HEK293 (cell line): ENCODE measurements at regions not wholly inside any gene's neighbourhood (a gene's known extent, or its start where the extent isn't known, plus 50 kb on each side); places are given as distances from the start of the nearest gene placed in this dataset.

ENCODE experiments used
- CTCF ChIA-PET: fragments of 350-600 bp; formaldehyde crosslinking; extraction: SDS; loops from one replicate; lab custom pipeline; 2021; ENCODE audit warnings: antibody characterized with exemption; lab: Yijun Ruan, JAX
- POLR2A ChIA-PET: fragments of 300-600 bp; formaldehyde crosslinking; extraction: SDS; loops from one replicate; lab custom pipeline; 2020; ENCODE audit warnings: antibody characterized with exemption, inconsistent platforms; lab: Yijun Ruan, JAX
- H3K27ac ChIP-seq: fragments of 200-500 bp; sonication (Bioruptor generic); 2 replicates; pipeline ENCODE4 v1.5.1; 2014; ENCODE audit warnings: low read depth, low read length, control low read depth, inconsistent platforms; ENCODE audit errors: extremely low read depth
- H3K36me3 ChIP-seq, 2 experiments: fragments of 200-500 bp in 1 of 2; sonication (Bioruptor generic) in 1 of 2; 1 replicate in 1 of 2; 2 replicates in 1 of 2; pipeline ENCODE4 v1.5.1; 2014 to 2017; ENCODE audit warnings: inconsistent platforms in 2 of 2, low read length in 2 of 2; ENCODE audit not compliant: control insufficient read depth in 2 of 2, insufficient read depth in 1 of 2
- H3K4me1 ChIP-seq: fragments of 200-500 bp; sonication (Bioruptor generic); 2 replicates; pipeline ENCODE4 v1.5.1; 2014; ENCODE audit warnings: mild to moderate bottlenecking, low read length, inconsistent platforms; ENCODE audit not compliant: control insufficient read depth, insufficient read depth
- H3K4me3 ChIP-seq: 2 replicates; pipeline ENCODE4 v1.5.1; 2011; ENCODE audit warnings: low read depth, mild to moderate bottlenecking, control low read depth, low read length, moderate library complexity
- H3K9me3 ChIP-seq: fragments of 200-500 bp; sonication (Bioruptor generic); 2 replicates; pipeline ENCODE4 v1.5.1; 2014; ENCODE audit warnings: low read depth, low read length, inconsistent platforms; ENCODE audit not compliant: control insufficient read depth, insufficient read depth
- BCL11A ChIP-seq: fragments of 450-650 bp; formaldehyde crosslinking; IDR thresholded peaks from 2 replicates; pipeline ENCODE4 v1.5.1; 2016; ENCODE audit warnings: low read depth, missing biosample characterization, missing genetic modification characterization
- BCL11B ChIP-seq: fragments of 450-650 bp; formaldehyde crosslinking; IDR thresholded peaks from 2 replicates; pipeline ENCODE4 v1.5.1; 2016; ENCODE audit warnings: low read depth, missing biosample characterization, missing genetic modification characterization
- GFI1B ChIP-seq: fragments of 450-650 bp; formaldehyde crosslinking; IDR thresholded peaks from 2 replicates; pipeline ENCODE4 v1.5.1; 2016; ENCODE audit warnings: missing biosample characterization, missing genetic modification characterization
- INSM2 ChIP-seq: fragments of 450-650 bp; formaldehyde crosslinking; IDR thresholded peaks from 2 replicates; pipeline ENCODE4 v1.5.1; 2016; ENCODE audit warnings: missing biosample characterization, missing genetic modification characterization
- KLF16 ChIP-seq: fragments of 450-650 bp; formaldehyde crosslinking; IDR thresholded peaks from 2 replicates; pipeline ENCODE4 v1.5.1; 2017; ENCODE audit warnings: missing biosample characterization, missing genetic modification characterization
- OVOL3 ChIP-seq: fragments of 450-650 bp; formaldehyde crosslinking; IDR thresholded peaks from 2 replicates; pipeline ENCODE4 v1.5.1; 2016; ENCODE audit warnings: missing biosample characterization, missing genetic modification characterization
- ZNF175 ChIP-seq: fragments of 450-650 bp; formaldehyde crosslinking; IDR thresholded peaks from 2 replicates; pipeline ENCODE4 v1.5.1; 2016; ENCODE audit warnings: missing biosample characterization, missing genetic modification characterization
- ZNF280C ChIP-seq: fragments of 450-650 bp; formaldehyde crosslinking; IDR thresholded peaks from 2 replicates; pipeline ENCODE4 v1.5.1; 2016; ENCODE audit warnings: missing biosample characterization, missing genetic modification characterization
- ZNF324 ChIP-seq: fragments of 450-650 bp; formaldehyde crosslinking; IDR thresholded peaks from 2 replicates; pipeline ENCODE4 v1.5.1; 2016; ENCODE audit warnings: missing biosample characterization, missing genetic modification characterization
- ZNF398 ChIP-seq: fragments of 450-650 bp; formaldehyde crosslinking; IDR thresholded peaks from 2 replicates; pipeline ENCODE4 v1.5.1; 2017; ENCODE audit warnings: missing biosample characterization, missing genetic modification characterization
- ZNF530 ChIP-seq: fragments of 450-650 bp; formaldehyde crosslinking; IDR thresholded peaks from 2 replicates; pipeline ENCODE4 v1.5.1; 2016; ENCODE audit warnings: low read depth, missing biosample characterization, missing genetic modification characterization
- ZNF677 ChIP-seq: fragments of 450-650 bp; IDR thresholded peaks from 2 replicates; pipeline ENCODE4 v1.5.0; 2018; ENCODE audit warnings: missing biosample characterization, mild to moderate bottlenecking, missing genetic modification characterization, moderate library complexity
- ZNF704 ChIP-seq: fragments of 450-650 bp; formaldehyde crosslinking; IDR thresholded peaks from 2 replicates; pipeline ENCODE4 v1.5.1; 2016; ENCODE audit warnings: missing biosample characterization, missing genetic modification characterization

GRCh38 chr2:183243758-183244157 is 119.5 kb downstream of the NUP35 start:
- no peaks in the 10 kb centered on the region for H3K9me3 ChIP-seq
- ChIA-PET CTCF (interaction anchor here (0.7 kb wide), 1 partner anchor 11 kb away, joined by 3 read pairs; no protein-coding TSS in a partner anchor), POLR2A (no interaction called here)
- H3K4me1 ChIP-seq = no peaks in the 10 kb centered on the region
- TF ChIP-seq ZNF398 (no peak), OVOL3 (tag by site-specific recombination) (no peak), ZNF677 (no peak), ZNF704 (tag by site-specific recombination) (no peak), BCL11B (tag by site-specific recombination) (no peak), INSM2 (tag by site-specific recombination) (no peak)
- H3K36me3 ChIP-seq = no peaks in the 10 kb centered on the region
- H3K4me3 ChIP-seq = no peak overlapping the region
- H3K27ac ChIP-seq = no peak overlapping the region

- Histone ChIP-seq H3K36me3 (no peaks in the 10 kb centered on the region), H3K4me1 (no peaks in the 10 kb centered on the region), H3K27ac (no peak overlapping the region), H3K4me3 (no peak overlapping the region), H3K9me3 (no peaks in the 10 kb centered on the region)
- TF ChIP-seq BCL11A (tag by site-specific recombination) (no peak), KLF16 (tag by site-specific recombination) (no peak), ZNF324 (tag by site-specific recombination) (no peak), GFI1B (tag by site-specific recombination) (no peak), ZNF175 (tag by site-specific recombination) (no peak), ZNF280C (tag by site-specific recombination) (no peak), INSM2 (tag by site-specific recombination) (no peak), ZNF530 (tag by site-specific recombination) (no peak)
- POLR2A ChIA-PET = no interaction called here
- CTCF ChIA-PET = interaction anchor here (0.6 to 0.7 kb wide), 5 partner anchors 36 to 1960 kb away, joined by 3 read pairs; no protein-coding TSS in a partner anchor
Measured at GRCh38 chr2:183244300-183244844, 120.1 kb downstream of the NUP35 start.
